OCI-M2 (cell line): ENCODE measurements at regions not wholly inside any gene's neighbourhood (a gene's known extent, or its start where the extent isn't known, plus 50 kb on each side); places are given as distances from the start of the nearest gene placed in this dataset.

Experiments used
- DNase-seq: peaks from one replicate; lab custom pipeline; 2025; ENCODE audit not compliant: unreplicated experiment; lab: John Stamatoyannopoulos, UW

DNA sequence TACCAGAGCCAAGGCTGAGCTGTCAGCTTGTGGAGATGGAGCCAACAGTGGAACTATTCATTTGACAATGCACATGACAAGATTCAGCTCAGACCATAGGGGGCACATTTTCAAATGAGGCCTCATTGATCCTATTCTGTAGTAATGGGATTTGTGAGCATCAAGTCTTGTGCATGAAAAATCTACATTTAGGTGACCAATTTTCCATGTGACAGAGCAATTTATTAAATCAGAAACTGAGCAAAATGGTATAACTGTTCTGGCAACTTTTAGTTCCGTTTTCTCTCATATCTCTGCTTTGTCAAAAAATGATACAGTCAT lies 108.5 kb upstream of the PCDH18 start:
- no peak for DNase-seq

DNA sequence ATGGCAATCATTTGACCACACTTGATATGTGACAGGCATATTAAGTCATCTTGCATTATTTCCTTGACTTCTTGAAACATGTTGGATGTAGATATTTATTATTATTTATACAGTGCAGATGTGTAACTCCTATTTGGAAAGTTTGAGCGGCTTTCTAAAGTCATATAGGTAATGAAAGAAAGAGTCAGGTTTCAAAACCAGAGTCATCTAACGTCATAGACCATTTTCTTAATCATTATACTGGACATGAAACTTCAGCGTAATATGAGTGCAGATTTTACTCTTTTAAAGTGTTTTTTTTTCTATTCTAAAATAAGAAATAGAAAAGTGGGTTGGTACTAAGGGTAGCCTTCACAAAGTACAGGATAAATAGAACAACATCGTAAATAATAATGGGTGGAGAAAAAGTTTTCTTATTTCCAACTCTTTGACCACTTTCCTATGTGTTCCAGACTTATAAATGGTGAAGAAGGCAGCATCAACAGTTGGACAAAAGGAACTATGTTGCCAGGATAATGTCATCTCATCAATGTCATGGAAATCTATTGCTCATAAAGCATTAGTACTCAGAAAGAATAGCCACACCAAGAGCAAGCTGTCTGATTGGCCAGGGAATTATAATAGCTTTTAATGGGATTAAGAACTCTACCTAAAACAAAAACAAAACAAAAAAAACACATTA lies 108.0 kb upstream of the PCDH18 start:
- DNase-seq, result no peak

- no peak for DNase-seq
Observed at GRCh38 chr4:137638934-137639333, 106.6 kb upstream of the PCDH18 start.

- DNase-seq, result no peak
Observed at GRCh38 chr4:137635601-137636000, 103.3 kb upstream of the PCDH18 start.

DNA sequence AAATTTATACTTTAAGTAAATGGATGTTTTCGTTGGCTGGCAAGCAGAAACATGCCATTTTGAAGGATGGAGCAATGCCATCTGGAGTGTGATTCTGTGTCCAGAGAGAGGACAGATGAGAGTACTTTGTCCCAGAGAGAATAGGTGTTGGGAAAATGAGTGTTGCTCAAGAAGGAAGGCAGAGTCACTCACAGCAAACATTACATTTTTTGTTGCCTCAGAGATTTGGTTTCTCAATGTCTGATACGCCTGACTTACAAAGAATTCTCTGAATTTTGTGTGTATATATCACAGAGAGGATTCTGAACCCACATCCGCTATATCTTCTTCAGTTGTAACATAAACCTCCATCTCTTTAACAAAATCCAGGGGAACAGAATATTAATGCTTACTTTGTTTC lies 102.8 kb upstream of the PCDH18 start:
- no peak for DNase-seq

- no peak for DNase-seq
Observed at GRCh38 chr4:137632842-137633241, 100.5 kb upstream of the PCDH18 start.

DNA sequence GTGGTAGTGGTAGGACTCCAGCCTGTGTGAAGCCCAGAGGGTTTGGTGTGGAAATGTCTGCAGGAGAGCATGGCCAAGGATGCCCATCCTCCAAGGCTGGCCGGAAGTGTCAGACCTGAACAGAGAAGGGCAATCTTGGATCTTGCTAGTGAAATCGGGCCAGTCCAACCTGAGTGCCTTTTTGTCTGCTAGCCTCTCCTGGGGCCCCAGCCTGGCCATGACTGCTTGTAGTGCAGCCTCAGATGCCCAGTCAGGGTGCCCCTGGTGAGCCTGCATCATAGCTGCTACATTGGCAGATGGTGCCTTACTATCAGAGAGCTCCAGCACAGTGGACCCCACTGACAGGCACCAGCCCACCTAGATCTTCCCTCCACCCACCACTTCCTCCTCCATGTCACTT lies 99.3 kb upstream of the PCDH18 start:
- no peak for DNase-seq

DNA sequence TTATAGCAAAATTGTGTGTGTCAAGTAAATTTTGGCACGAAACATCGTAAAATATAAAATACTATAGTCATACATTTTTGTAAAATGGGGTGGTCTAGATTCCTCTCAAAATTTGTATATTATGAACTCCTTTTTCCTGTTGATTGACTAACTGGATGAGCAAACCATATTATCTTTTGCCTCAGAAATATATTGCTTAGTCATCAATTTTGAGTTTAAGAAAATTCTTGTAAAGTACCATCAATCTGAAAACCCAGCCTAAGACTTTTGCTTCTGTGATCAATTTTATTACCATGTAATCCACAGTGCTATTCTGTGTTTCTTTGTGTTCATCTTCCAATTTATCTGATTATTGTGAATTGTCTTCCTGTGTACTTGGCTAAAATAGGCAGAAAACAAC lies 98.0 kb upstream of the PCDH18 start:
- DNase-seq, result no peak

DNA sequence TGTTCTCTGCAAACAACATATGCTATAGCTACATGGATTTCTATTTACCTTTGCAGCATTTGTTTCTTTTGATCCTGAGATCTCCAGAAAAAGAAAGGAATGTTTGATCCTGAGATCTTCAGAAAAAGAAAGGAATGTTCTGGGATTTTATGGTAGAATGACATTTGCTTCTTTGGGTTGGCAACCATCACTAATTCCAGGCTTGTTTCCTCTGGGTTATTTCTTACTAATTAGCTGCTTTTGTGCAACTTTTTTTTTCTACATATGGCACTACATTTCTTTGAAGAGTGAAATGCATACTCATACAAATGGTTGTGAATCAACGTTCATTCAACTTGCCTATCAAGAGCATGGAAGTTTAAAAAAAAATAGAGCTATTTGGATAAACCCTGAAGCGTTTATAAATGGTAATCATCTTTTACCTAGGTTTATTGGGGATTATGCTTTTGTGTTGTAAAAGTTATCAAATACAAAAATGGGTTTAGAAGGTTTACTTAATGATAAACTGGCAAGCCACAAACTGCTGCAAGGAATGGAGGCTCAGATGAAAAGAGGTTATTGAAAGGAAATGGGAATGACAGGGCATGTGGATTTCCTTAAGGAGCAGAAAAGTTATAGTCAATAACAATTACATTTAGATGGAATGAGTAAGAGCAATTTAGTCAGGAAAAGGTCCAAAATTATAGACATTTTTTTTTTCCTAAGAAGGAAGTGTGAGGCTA lies 95.6 kb upstream of the PCDH18 start:
- DNase-seq, result no peak

GRCh38 chr4:137626942-137627738 lies 94.8 kb upstream of the PCDH18 start:
- no peak for DNase-seq

DNA sequence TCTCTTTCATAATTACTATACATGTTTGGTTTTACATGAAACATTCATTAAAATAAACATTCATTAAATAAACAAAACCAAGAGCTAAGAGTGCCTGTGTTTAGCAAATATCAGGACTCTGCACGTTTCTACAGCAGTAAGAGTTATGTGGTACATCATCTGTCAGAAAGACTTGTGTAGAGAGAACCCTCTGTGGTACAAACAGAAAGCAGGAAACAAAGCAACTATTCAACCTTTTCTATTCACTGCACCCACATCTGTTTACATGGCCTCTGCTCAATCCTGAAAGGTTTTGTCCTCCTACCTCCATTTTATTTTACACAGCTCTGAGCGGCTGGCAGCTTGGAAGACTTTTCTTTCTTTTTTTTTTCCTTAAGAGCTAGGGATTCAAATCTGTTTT lies 90.7 kb upstream of the PCDH18 start:
- DNase-seq, result no peak

- no peak for DNase-seq
Observed at GRCh38 chr4:137621056-137621455, 88.8 kb upstream of the PCDH18 start.

DNA sequence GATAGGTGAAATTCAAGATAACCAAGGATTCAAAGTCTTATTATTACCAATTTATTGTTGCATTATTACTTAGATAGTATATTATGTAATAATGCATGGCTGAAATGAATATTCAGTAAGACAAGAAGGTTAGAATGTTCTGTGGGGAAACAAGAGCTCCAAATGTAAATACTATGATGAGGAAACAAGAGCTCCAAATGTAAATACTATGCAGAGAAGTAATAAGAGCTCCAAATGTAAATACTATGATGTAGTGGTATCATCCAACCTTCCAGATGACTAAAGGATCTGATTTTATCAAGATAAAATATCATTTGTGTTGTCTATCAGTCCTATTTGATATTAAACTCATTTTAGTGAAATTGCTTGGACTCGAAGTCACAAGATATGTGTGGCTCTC lies 82.2 kb upstream of the PCDH18 start:
- DNase-seq, result no peak

- no peak for DNase-seq
Observed at GRCh38 chr4:137611998-137612700, 79.9 kb upstream of the PCDH18 start.

GRCh38 chr4:137610960-137611359 lies 78.7 kb upstream of the PCDH18 start:
- no peak for DNase-seq

DNA sequence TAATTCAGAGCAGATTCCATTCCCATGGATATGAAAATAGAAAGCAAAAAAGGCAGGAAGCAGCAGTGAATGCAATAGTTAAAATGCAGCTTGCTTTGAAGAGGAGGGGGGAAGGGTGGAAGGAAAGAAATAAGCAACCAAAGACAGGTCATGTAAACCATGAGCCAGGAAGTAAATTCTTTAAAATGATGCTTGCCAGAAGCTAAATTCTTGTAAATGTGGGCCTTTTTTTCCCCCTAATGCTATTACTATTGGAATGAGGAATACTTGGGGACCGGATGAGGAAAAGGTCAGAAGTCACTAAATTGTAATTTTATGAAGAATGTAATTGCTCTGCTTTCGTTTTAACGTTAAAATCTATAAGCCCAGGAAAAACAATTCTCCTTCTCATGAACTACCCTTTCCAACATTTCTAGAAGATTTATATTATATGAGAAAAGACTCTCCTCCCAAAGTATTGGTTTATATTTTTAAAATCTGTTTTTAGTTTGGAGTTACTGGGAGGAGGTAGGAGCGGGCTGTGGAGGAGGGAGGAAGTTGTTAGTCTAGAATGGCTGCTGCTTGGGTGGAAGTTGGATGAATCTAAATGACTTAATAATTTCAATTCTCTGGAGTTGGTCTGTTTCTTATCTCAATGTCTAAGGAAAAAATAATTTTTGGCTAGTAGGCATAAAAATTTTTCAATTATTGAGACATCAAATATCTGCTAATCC lies 77.6 kb upstream of the PCDH18 start:
- DNase-seq, result no peak

DNA sequence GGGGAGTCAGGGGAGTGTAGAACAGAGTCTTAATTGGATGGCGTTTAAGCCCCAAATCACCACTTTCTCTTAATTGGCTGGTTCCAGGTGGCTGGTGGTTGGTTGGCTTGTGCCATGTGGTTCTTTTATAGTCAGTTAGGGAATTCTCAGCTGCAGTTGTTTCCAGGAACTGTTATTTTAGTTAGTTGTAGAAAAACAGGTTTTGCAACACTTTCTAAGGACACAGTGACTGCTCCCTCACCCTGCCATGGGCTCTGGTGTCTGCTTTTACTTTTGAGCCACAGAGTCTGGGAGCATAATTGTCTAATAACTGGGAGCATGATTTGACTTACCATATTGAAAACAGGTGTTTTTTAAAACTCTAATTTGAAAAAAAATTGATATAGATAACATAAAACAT lies 75.8 kb upstream of the PCDH18 start:
- no peak for DNase-seq

DNA sequence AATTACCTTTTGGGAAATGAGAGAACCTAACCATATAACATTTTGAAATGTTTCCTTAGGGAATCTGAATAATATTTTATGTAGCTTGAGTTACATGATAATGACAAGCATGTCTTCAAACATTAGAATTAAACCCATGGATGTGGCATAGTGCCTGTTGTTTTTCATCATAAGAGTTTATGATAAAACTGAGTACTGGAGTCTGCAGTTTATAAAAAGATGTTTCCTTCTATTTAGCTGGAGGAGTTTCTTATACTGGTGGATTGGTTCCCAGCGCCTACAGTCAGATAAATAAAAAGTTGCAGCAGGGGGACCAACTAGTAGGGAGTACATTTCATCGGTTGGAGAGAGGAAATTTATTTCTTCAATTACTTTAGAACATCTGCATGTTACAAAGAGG lies 70.1 kb upstream of the PCDH18 start:
- no peak for DNase-seq

GRCh38 chr4:137601934-137602333 lies 69.6 kb upstream of the PCDH18 start:
- DNase-seq, result no peak

- no peak for DNase-seq
Observed at GRCh38 chr4:137599734-137600133, 67.4 kb upstream of the PCDH18 start.
